WTC11 (cell line): ENCODE measurements at regions not wholly inside any gene's neighbourhood (a gene's known extent, or its start where the extent isn't known, plus 50 kb on each side); places are given as distances from the start of the nearest gene placed in this dataset.

Source experiments
- ATAC-seq: fragments of 200-7000 bp; cut with Tn5 transposase; 2 replicates; pipeline ENCODE4 v1.10.0; 2021; ENCODE audit warnings: mild to moderate bottlenecking, moderate library complexity
- CTCF ChIA-PET: fragments of 300-600 bp; sonication (Branson Sonifier 250); formaldehyde crosslinking; loops from one replicate; lab custom pipeline; 2021; ENCODE audit warnings: antibody characterized with exemption; lab: Charles Lee
- POLR2A ChIA-PET: fragments of 350-600 bp; sonication (Branson Sonifier 250); formaldehyde crosslinking; loops from one replicate; lab custom pipeline; 2021; ENCODE audit warnings: antibody characterized with exemption; lab: Charles Lee
- DNase-seq: peaks from one replicate; pipeline ENCODE4 v3.0.0; 2021; ENCODE audit warnings: low spot score
- H3K27ac Mint-ChIP-seq: 2 replicates; pipeline ENCODE4 v1.8.0; 2021; ENCODE audit warnings: mixed read lengths
- H3K27me3 Mint-ChIP-seq: 2 replicates; pipeline ENCODE4 v1.8.0; 2021; ENCODE audit warnings: low read depth, mild to moderate bottlenecking, moderate library complexity, mixed read lengths
- H3K36me3 Mint-ChIP-seq: 2 replicates; pipeline ENCODE4 v1.8.0; 2021; ENCODE audit warnings: mixed read lengths
- H3K4me1 Mint-ChIP-seq: 2 replicates; pipeline ENCODE4 v1.8.0; 2022; ENCODE audit warnings: mixed read lengths
- H3K4me3 Mint-ChIP-seq: 2 replicates; pipeline ENCODE4 v1.8.0; 2021; ENCODE audit warnings: mild to moderate bottlenecking, moderate library complexity, mixed read lengths
- H3K9me3 Mint-ChIP-seq: 2 replicates; pipeline ENCODE4 v1.8.0; 2021; ENCODE audit warnings: mixed read lengths
- AR ChIP-seq: fragments of 250-450 bp; sonication (Bioruptor Pico); IDR thresholded peaks from 2 replicates; pipeline ENCODE4 v1.9.0; 2021; ENCODE audit warnings: mild to moderate bottlenecking
- ATF1 ChIP-seq: sonication (generic); formaldehyde crosslinking; IDR thresholded peaks from 2 replicates; pipeline ENCODE4 v1.8.1; 2023; ENCODE audit warnings: mild to moderate bottlenecking, moderate library complexity, missing genetic modification reagents
- ATF2 ChIP-seq: sonication (generic); formaldehyde crosslinking; IDR thresholded peaks from 2 replicates; pipeline ENCODE4 v1.8.1; 2022; ENCODE audit warnings: low read depth, missing genetic modification reagents, borderline replicate concordance
- CBFB ChIP-seq: sonication (generic); formaldehyde crosslinking; IDR thresholded peaks from 2 replicates; pipeline ENCODE4 v1.8.1; 2022; ENCODE audit warnings: mild to moderate bottlenecking, low read depth, missing genetic modification reagents
- ELF4 ChIP-seq: sonication (generic); formaldehyde crosslinking; IDR thresholded peaks from 2 replicates; pipeline ENCODE4 v1.8.1; 2022; ENCODE audit warnings: low read depth, mild to moderate bottlenecking, moderate library complexity, missing genetic modification reagents
- GTF2I ChIP-seq: fragments of 250-450 bp; sonication (Bioruptor Pico); conservative IDR thresholded peaks from 2 replicates; pipeline ENCODE4 v1.4.0; 2021; ENCODE audit warnings: mild to moderate bottlenecking
- HMGA2 ChIP-seq: fragments of 250-450 bp; sonication (Bioruptor Pico); IDR thresholded peaks from 2 replicates; pipeline ENCODE4 v1.4.0; 2021; ENCODE audit warnings: mild to moderate bottlenecking, moderate library complexity
- HMGXB4 ChIP-seq: sonication (generic); formaldehyde crosslinking; IDR thresholded peaks from 2 replicates; pipeline ENCODE4 v1.8.1; 2023; ENCODE audit warnings: mild to moderate bottlenecking, moderate library complexity, missing genetic modification reagents
- MAX ChIP-seq: sonication (generic); formaldehyde crosslinking; IDR thresholded peaks from 2 replicates; pipeline ENCODE4 v1.8.0; 2022; ENCODE audit warnings: mild to moderate bottlenecking, missing genetic modification reagents
- MYBL2 ChIP-seq: sonication (generic); formaldehyde crosslinking; IDR thresholded peaks from 2 replicates; pipeline ENCODE4 v1.8.1; 2023; ENCODE audit warnings: mild to moderate bottlenecking, moderate library complexity, missing genetic modification reagents
- NR3C1 ChIP-seq: sonication (generic); formaldehyde crosslinking; conservative IDR thresholded peaks from 2 replicates; pipeline ENCODE4 v1.8.1; 2023; ENCODE audit warnings: low read depth, mild to moderate bottlenecking, missing genetic modification reagents
- SMAD3 ChIP-seq: sonication (generic); formaldehyde crosslinking; IDR thresholded peaks from 2 replicates; pipeline ENCODE4 v1.8.0; 2022; ENCODE audit warnings: missing genetic modification reagents, mild to moderate bottlenecking, borderline replicate concordance
- USF2 ChIP-seq: sonication (generic); formaldehyde crosslinking; IDR thresholded peaks from 2 replicates; pipeline ENCODE4 v1.8.1; 2023; ENCODE audit warnings: mild to moderate bottlenecking, missing genetic modification reagents, moderate library complexity
- ZBTB21 ChIP-seq: sonication (generic); formaldehyde crosslinking; IDR thresholded peaks from 2 replicates; pipeline ENCODE4 v1.8.1; 2023; ENCODE audit warnings: mild to moderate bottlenecking, missing genetic modification reagents, borderline replicate concordance
- ZNF232 ChIP-seq: sonication (generic); formaldehyde crosslinking; IDR thresholded peaks from 2 replicates; pipeline ENCODE4 v1.8.0; 2022; ENCODE audit warnings: mild to moderate bottlenecking, missing genetic modification reagents
- ZNF281 ChIP-seq: sonication (generic); formaldehyde crosslinking; IDR thresholded peaks from 2 replicates; pipeline ENCODE4 v1.8.0; 2023; ENCODE audit warnings: mild to moderate bottlenecking, missing genetic modification reagents
- ZNF396 ChIP-seq: fragments of 250-450 bp; sonication (Bioruptor Pico); IDR thresholded peaks from 2 replicates; pipeline ENCODE4 v1.8.0; 2021; ENCODE audit warnings: mild to moderate bottlenecking, moderate library complexity, borderline replicate concordance
- ZNF532 ChIP-seq: fragments of 250-450 bp; sonication (Bioruptor Pico); IDR thresholded peaks from 2 replicates; pipeline ENCODE4 v1.9.0; 2021; ENCODE audit warnings: mild to moderate bottlenecking, borderline replicate concordance

- Mint-ChIP-seq H3K27ac (no peak overlapping the region), H3K36me3 (no peaks in the 10 kb centered on the region), H3K9me3 (peaks cover 6% of the 10 kb centered on the region), H3K27me3 (no peaks in the 10 kb centered on the region), H3K4me3 (no peak overlapping the region)
- ChIA-PET CTCF (no interaction called here), POLR2A (no interaction called here)
- TF ChIP-seq AR (CRISPR knock-in tag) (no peak), USF2 (CRISPR knock-in tag) (no peak), ZNF396 (CRISPR knock-in tag) (no peak)
- TF ChIP-seq, all 79 proteins: peak for 0
- no peak for ATAC-seq
- no peaks in the 10 kb centered on the region for H3K4me1 Mint-ChIP-seq
- DNase-seq: no peak
These were observed 1098.6 kb downstream of the FSCB start for GRCh38 chr14:43408472-43408871.

- Mint-ChIP-seq H3K4me1 (no peaks in the 10 kb centered on the region), H3K9me3 (peaks cover 6% of the 10 kb centered on the region), H3K4me3 (no peak overlapping the region), H3K27ac (no peak overlapping the region), H3K27me3 (no peaks in the 10 kb centered on the region), H3K36me3 (no peaks in the 10 kb centered on the region)
- TF ChIP-seq ELF4: no peak
- TF ChIP-seq GTF2I: no peak
- no peak for DNase-seq
- ChIA-PET CTCF (no interaction called here), POLR2A (no interaction called here)
- ATAC-seq: no peak
These were observed 1099.4 kb downstream of the FSCB start for GRCh38 chr14:43407706-43408105.

GRCh38 chr14:43406931-43407330 is 1100.2 kb downstream of the FSCB start:
- no peak overlapping the region for H3K27ac Mint-ChIP-seq
- peaks cover 6% of the 10 kb centered on the region for H3K9me3 Mint-ChIP-seq
- no peak overlapping the region for H3K4me3 Mint-ChIP-seq
- no peaks in the 10 kb centered on the region for H3K27me3 Mint-ChIP-seq
- ChIA-PET POLR2A (no interaction called here), CTCF (no interaction called here)
- H3K4me1 Mint-ChIP-seq: no peaks in the 10 kb centered on the region
- TF ChIP-seq ZNF396 (CRISPR knock-in tag) (no peak), MAX (CRISPR knock-in tag) (no peak), HMGXB4 (CRISPR knock-in tag) (no peak), NR3C1 (CRISPR knock-in tag) (no peak), ZNF532 (CRISPR knock-in tag) (no peak), ATF1 (CRISPR knock-in tag) (no peak), ZNF281 (CRISPR knock-in tag) (no peak), GTF2I (no peak), MYBL2 (CRISPR knock-in tag) (no peak), SMAD3 (CRISPR knock-in tag) (no peak), ZNF232 (CRISPR knock-in tag) (no peak), CBFB (CRISPR knock-in tag) (no peak), ELF4 (no peak), ATF2 (no peak), ZBTB21 (CRISPR knock-in tag) (no peak), HMGA2 (CRISPR knock-in tag) (no peak)
- no peak for ATAC-seq
- no peaks in the 10 kb centered on the region for H3K36me3 Mint-ChIP-seq
- DNase-seq: no peak
